ENCODE measurements at regions not wholly inside any gene's neighbourhood (a gene's known extent, or its start where the extent isn't known, plus 50 kb on each side); places are given as distances from the start of the nearest gene placed in this dataset.

- intact Hi-C loops (cut with micrococcal nuclease): no loop called here
Observed at GRCh38 chr7:26102176-26102575, 49.8 kb upstream of the NFE2L3 start.

More at GRCh38 chr7:26102176-26102575, 49.8 kb upstream of the NFE2L3 start:
- ChIA-PET CTCF (no interaction called here), POLR2A (no interaction called here)
- no peak for FAIRE-seq
- peaks cover 13% of the 10 kb centered on the region for H3K4me1 ChIP-seq (ENCODE audit: control insufficient read depth, extremely low read depth, insufficient read depth, low read length)
- H3K4me2 ChIP-seq (ENCODE audit: insufficient read depth, low read length): no peak overlapping the region
- H3K27ac ChIP-seq (ENCODE audit: insufficient read depth, low read depth, low read length): no peak overlapping the region
- H3K36me3 ChIP-seq (ENCODE audit: control insufficient read depth in 2 of 2, extremely low read depth in 1 of 2, insufficient read depth in 2 of 2, low read length in 2 of 2): no peaks in the 10 kb centered on the region
- no peak for DNase-seq (ENCODE audit: low read depth, low spot score)
- no peak overlapping the region for H3K4me3 ChIP-seq (replicated peaks in 1 of 3; ENCODE audit: insufficient read depth in 1 of 3, low read depth in 1 of 3, low read length in 3 of 3)
- H3K27me3 ChIP-seq (ENCODE audit: control insufficient read depth in 2 of 2, insufficient read depth in 2 of 2, low read length in 2 of 2): no peaks in the 10 kb centered on the region
- dilution Hi-C loops (cut with MboI; ENCODE audit: extremely low pct_ligation_motif_present, low sequenced_read_pairs): no loop called here
- H2AFZ ChIP-seq (ENCODE audit: low read depth, low read length): no peak overlapping the region
- no peaks in the 10 kb centered on the region for H3K9me3 ChIP-seq (replicated peaks; ENCODE audit: control insufficient read depth, insufficient read depth, low read length)
- no peaks in the 10 kb centered on the region for H3K79me2 ChIP-seq (ENCODE audit: control insufficient read depth, insufficient read depth, low read length)
- TF ChIP-seq, protein P1, sequence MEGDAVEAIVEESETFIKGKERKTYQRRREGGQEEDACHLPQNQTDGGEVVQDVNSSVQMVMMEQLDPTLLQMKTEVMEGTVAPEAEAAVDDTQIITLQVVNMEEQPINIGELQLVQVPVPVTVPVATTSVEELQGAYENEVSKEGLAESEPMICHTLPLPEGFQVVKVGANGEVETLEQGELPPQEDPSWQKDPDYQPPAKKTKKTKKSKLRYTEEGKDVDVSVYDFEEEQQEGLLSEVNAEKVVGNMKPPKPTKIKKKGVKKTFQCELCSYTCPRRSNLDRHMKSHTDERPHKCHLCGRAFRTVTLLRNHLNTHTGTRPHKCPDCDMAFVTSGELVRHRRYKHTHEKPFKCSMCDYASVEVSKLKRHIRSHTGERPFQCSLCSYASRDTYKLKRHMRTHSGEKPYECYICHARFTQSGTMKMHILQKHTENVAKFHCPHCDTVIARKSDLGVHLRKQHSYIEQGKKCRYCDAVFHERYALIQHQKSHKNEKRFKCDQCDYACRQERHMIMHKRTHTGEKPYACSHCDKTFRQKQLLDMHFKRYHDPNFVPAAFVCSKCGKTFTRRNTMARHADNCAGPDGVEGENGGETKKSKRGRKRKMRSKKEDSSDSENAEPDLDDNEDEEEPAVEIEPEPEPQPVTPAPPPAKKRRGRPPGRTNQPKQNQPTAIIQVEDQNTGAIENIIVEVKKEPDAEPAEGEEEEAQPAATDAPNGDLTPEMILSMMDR (IDR thresholded peaks at IDR 0.05; ENCODE audit: extremely low read depth in 1 of 2, insufficient read depth in 1 of 2, low read depth in 1 of 2, low read length in 2 of 2): no peak
- TF ChIP-seq MAX (IDR thresholded peaks at IDR 0.05; ENCODE audit: insufficient read depth, insufficient read length): no peak
- no peak for TF ChIP-seq GATA2 (IDR thresholded peaks at IDR 0.05; ENCODE audit: insufficient read depth, insufficient read length, low read depth, low read length)
- no peak for TF ChIP-seq MYC (IDR thresholded peaks at IDR 0.05; ENCODE audit: low read depth, low read length)
- no peak for TF ChIP-seq POLR2AphosphoS5 (IDR thresholded peaks at IDR 0.05; ENCODE audit: insufficient read depth, low read depth, low read length)
- no peak for TF ChIP-seq POLR2A (IDR thresholded peaks at IDR 0.05; ENCODE audit: low read depth, low read length)
- no peak for TF ChIP-seq EZH2 (IDR thresholded peaks at IDR 0.05; ENCODE audit: borderline replicate concordance, low read depth, low read length, severe bottlenecking)
- H3K9me1 ChIP-seq (replicated peaks; ENCODE audit: control insufficient read depth, extremely low read depth, insufficient read depth, low read length): no peaks in the 10 kb centered on the region
- H4K20me1 ChIP-seq (replicated peaks; ENCODE audit: control insufficient read depth, extremely low read depth, insufficient read depth, low read length): no peaks in the 10 kb centered on the region
- BruUV-seq (replicated peaks): no TSS peak
- H3K9ac ChIP-seq (replicated peaks; ENCODE audit: extremely low read depth, insufficient read depth, low read length): no peak overlapping the region

MicroRNAs encoded in the stretch of these regions (microRNA counts, 767-probe panel; counts per million panel counts)
- microRNA hsa-miR-148a-3p: 723 counts per million, percentile 96 among the panel's probes with 10 or more counts

Small RNA genes in the stretch of these regions (microRNA-seq; reads per million reads assigned to microRNA genes)
- 57.2 reads per million, percentile 50 among the genes with 10 or more reads in this experiment for gene MIR148A (ENCODE audit: borderline number of aligned reads, borderline replicate concordance)

Small RNA genes in the stretch of these regions (small RNA-seq; reads per million reads assigned to genes)
- gene MIR148A (ENCODE audit: insufficient read depth, insufficient read length, low read depth, low replicate concordance): 3.5 reads per million, percentile 23 among the genes with 10 or more reads in this experiment
